Upper lobe of left lung (tissue), 4 donors: ENCODE measurements at regions not wholly inside any gene's neighbourhood (a gene's known extent, or its start where the extent isn't known, plus 50 kb on each side); places are given as distances from the start of the nearest gene placed in this dataset.

ENCODE experiments used
- CTCF ChIP-seq, 6 experiments: fragments of 450-650 bp in 4 of 6; fragments of 200-600 bp in 2 of 6; sonication (generic) in 2 of 6; IDR thresholded peaks; one replicate each; pipeline ENCODE4 v1.5.1; 2016 to 2019; ENCODE audit warnings: antibody characterized with exemption in 6 of 6
- POLR2A ChIP-seq, 4 donors: fragments of 450-650 bp; IDR thresholded peaks; one replicate each; pipeline ENCODE4 v1.5.1; 2016 to 2017; ENCODE audit warnings: antibody characterized with exemption in 4 of 4, mild to moderate bottlenecking in 2 of 4
- POLR2AphosphoS5 ChIP-seq, 2 donors: sonication (generic); formaldehyde crosslinking; IDR thresholded peaks; one replicate each; pipeline ENCODE4 v1.5.1; 2017; ENCODE audit warnings: antibody characterized with exemption in 2 of 2

- TF ChIP-seq POLR2A (IDR thresholded peaks at IDR 0.05), result no peak
- TF ChIP-seq POLR2AphosphoS5 (IDR thresholded peaks at IDR 0.05), result no peak
- no peak for TF ChIP-seq CTCF (IDR thresholded peaks at IDR 0.05)
Observed at GRCh38 chr5:93891491-93892480, 150.4 kb upstream of the POU5F2 start.
